ENCODE measurements at regions not wholly inside any gene's neighbourhood (a gene's known extent, or its start where the extent isn't known, plus 50 kb on each side); places are given as distances from the start of the nearest gene placed in this dataset.

DNA sequence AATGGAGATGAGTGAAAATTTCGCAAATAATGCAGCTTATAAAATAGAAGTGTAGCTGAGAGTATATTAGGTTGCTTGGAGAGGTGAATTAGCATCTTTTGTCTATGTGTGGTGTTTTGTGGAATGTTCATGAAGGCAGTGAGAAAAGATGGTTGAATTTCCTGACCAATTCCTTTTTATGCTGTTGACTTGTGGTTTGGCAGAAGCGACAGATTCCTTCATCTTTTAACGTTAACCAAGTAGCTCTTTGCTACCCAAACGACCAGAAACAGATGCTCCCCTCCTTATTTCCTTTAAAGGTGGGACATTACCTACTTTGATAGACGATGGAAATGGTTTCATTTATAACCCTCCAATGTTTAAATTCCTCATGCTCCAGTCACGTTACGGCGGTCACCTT is 390.5 kb downstream of the QKI start:
- Histone ChIP-seq H4K20me1 (ENCODE audit: insufficient read depth) (no peaks in the 10 kb centered on the region), H3K9me2 (ENCODE audit: insufficient read depth) (no peaks in the 10 kb centered on the region), H2AFZ (ENCODE audit: low read depth, low read length, poor library complexity, severe bottlenecking) (no peak overlapping the region), H3K79me2 (ENCODE audit: insufficient read depth, low read length) (no peaks in the 10 kb centered on the region), H3K27ac (ENCODE audit: low read depth, low read length) (no peak overlapping the region), H3K9me3 (ENCODE audit: control insufficient read depth in 1 of 2, insufficient read depth in 1 of 2, low read depth in 1 of 2, low read length in 2 of 2) (no peaks in the 10 kb centered on the region), H3K4me2 (ENCODE audit: low read length) (no peak overlapping the region), H3K36me3 (ENCODE audit: control insufficient read depth in 1 of 2, insufficient read depth in 2 of 2, low read length in 2 of 2) (no peaks in the 10 kb centered on the region), H3K27me3 (ENCODE audit: insufficient read depth, low read length) (no peaks in the 10 kb centered on the region), H3K9ac (ENCODE audit: low read length) (no peak overlapping the region), H3K4me3 (replicated peaks in 1 of 2; ENCODE audit: low read depth in 1 of 2, low read length in 2 of 2) (no peak overlapping the region), H3K4me1 (ENCODE audit: control insufficient read depth in 1 of 2, insufficient read depth in 2 of 2, low read length in 2 of 2) (no peaks in the 10 kb centered on the region)
- RAD21 ChIA-PET (ENCODE audit: low non-redundant PET in 1 of 2, low total read pairs in 2 of 2, uncharacterized antibody in 2 of 2, unreplicated experiment in 2 of 2) = no interaction called here
- intact Hi-C loops (cut with micrococcal nuclease) = no loop called here
- no peak for DNase-seq (ENCODE audit: low read depth, low spot score)
- CTCF ChIA-PET = no interaction called here
- no peak for TF ChIP-seq YY1 (IDR thresholded peaks at IDR 0.05; ENCODE audit: extremely low read depth, insufficient replicate concordance, low read depth, low read length)
- no peak for TF ChIP-seq EZH2 (IDR thresholded peaks at IDR 0.05)
- no peak for TF ChIP-seq POLR2A (IDR thresholded peaks at IDR 0.05; ENCODE audit: borderline replicate concordance, extremely low read depth, insufficient read depth, insufficient read length)
- no peak for TF ChIP-seq ZFX (IDR thresholded peaks at IDR 0.05)
- TF ChIP-seq FOSL1 (IDR thresholded peaks at IDR 0.05; ENCODE audit: low read depth) = no peak
- TF ChIP-seq ELF1 (IDR thresholded peaks at IDR 0.05; ENCODE audit: borderline replicate concordance, low read depth) = no peak
- no peak for TF ChIP-seq ATF3 (IDR thresholded peaks at IDR 0.05)
- no peak for TF ChIP-seq ZBTB33 (IDR thresholded peaks at IDR 0.05; ENCODE audit: extremely low read depth, insufficient replicate concordance, low read length)
- TF ChIP-seq, protein P1, sequence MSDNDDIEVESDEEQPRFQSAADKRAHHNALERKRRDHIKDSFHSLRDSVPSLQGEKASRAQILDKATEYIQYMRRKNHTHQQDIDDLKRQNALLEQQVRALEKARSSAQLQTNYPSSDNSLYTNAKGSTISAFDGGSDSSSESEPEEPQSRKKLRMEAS (IDR thresholded peaks at IDR 0.05) = no peak
- no peak for TF ChIP-seq CEBPB (IDR thresholded peaks at IDR 0.05; ENCODE audit: low read depth)
- TF ChIP-seq RAD21 (IDR thresholded peaks at IDR 0.05; ENCODE audit: low read depth) = no peak
- TF ChIP-seq, protein P2, sequence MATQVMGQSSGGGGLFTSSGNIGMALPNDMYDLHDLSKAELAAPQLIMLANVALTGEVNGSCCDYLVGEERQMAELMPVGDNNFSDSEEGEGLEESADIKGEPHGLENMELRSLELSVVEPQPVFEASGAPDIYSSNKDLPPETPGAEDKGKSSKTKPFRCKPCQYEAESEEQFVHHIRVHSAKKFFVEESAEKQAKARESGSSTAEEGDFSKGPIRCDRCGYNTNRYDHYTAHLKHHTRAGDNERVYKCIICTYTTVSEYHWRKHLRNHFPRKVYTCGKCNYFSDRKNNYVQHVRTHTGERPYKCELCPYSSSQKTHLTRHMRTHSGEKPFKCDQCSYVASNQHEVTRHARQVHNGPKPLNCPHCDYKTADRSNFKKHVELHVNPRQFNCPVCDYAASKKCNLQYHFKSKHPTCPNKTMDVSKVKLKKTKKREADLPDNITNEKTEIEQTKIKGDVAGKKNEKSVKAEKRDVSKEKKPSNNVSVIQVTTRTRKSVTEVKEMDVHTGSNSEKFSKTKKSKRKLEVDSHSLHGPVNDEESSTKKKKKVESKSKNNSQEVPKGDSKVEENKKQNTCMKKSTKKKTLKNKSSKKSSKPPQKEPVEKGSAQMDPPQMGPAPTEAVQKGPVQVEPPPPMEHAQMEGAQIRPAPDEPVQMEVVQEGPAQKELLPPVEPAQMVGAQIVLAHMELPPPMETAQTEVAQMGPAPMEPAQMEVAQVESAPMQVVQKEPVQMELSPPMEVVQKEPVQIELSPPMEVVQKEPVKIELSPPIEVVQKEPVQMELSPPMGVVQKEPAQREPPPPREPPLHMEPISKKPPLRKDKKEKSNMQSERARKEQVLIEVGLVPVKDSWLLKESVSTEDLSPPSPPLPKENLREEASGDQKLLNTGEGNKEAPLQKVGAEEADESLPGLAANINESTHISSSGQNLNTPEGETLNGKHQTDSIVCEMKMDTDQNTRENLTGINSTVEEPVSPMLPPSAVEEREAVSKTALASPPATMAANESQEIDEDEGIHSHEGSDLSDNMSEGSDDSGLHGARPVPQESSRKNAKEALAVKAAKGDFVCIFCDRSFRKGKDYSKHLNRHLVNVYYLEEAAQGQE (IDR thresholded peaks at IDR 0.05; ENCODE audit: low read depth) = no peak
- no peak for TF ChIP-seq EZH2phosphoT487 (IDR thresholded peaks at IDR 0.05; ENCODE audit: borderline replicate concordance)
- no peak for TF ChIP-seq POLR2AphosphoS5 (IDR thresholded peaks at IDR 0.05; ENCODE audit: low read depth, low read length)
- no peak for TF ChIP-seq SIN3A (IDR thresholded peaks at IDR 0.05; ENCODE audit: low read depth)
- no peak for TF ChIP-seq SP1 (IDR thresholded peaks at IDR 0.05; ENCODE audit: low read depth)
- TF ChIP-seq, protein P3, sequence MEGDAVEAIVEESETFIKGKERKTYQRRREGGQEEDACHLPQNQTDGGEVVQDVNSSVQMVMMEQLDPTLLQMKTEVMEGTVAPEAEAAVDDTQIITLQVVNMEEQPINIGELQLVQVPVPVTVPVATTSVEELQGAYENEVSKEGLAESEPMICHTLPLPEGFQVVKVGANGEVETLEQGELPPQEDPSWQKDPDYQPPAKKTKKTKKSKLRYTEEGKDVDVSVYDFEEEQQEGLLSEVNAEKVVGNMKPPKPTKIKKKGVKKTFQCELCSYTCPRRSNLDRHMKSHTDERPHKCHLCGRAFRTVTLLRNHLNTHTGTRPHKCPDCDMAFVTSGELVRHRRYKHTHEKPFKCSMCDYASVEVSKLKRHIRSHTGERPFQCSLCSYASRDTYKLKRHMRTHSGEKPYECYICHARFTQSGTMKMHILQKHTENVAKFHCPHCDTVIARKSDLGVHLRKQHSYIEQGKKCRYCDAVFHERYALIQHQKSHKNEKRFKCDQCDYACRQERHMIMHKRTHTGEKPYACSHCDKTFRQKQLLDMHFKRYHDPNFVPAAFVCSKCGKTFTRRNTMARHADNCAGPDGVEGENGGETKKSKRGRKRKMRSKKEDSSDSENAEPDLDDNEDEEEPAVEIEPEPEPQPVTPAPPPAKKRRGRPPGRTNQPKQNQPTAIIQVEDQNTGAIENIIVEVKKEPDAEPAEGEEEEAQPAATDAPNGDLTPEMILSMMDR (IDR thresholded peaks at IDR 0.05 in 2 of 3, conservative IDR thresholded peaks at IDR 0.05 in 1 of 3; ENCODE audit: borderline replicate concordance in 1 of 3, insufficient read depth in 1 of 3, low read depth in 2 of 3, low read length in 2 of 3) = no peak
- TF ChIP-seq SRF (IDR thresholded peaks at IDR 0.05; ENCODE audit: low read depth) = no peak
- no peak for TF ChIP-seq ZNF274 (IDR thresholded peaks at IDR 0.05; ENCODE audit: low read depth, low read length)
- no TSS peak for BruUV-seq (replicated peaks)
- ATAC-seq = no peak
- POLR2A ChIA-PET = no interaction called here
